ENCODE measurements at regions not wholly inside any gene's neighbourhood (a gene's known extent, or its start where the extent isn't known, plus 50 kb on each side); places are given as distances from the start of the nearest gene placed in this dataset.
A peak's percentile ranks its signal among the peaks of the same experiment; 100 is the strongest.
"Not testable (repeated sequence)": the region's sequence is repeated elsewhere in the genome, so short reads cannot be mapped to it uniquely, and the experiment has no call there.

- no peak overlapping the region for H3K4me3 Mint-ChIP-seq (ENCODE audit: unreplicated experiment)
- H3K9me3 Mint-ChIP-seq (ENCODE audit: unreplicated experiment) = no peaks in the 10 kb centered on the region
- peaks cover 6% of the 10 kb centered on the region for H3K27me3 Mint-ChIP-seq (ENCODE audit: unreplicated experiment)
- H3K36me3 Mint-ChIP-seq (ENCODE audit: low read depth, unreplicated experiment) = no peaks in the 10 kb centered on the region
- no peak for TF ChIP-seq CTCF (IDR thresholded peaks at IDR 0.05; ENCODE audit: unreplicated experiment)
- H3K27ac Mint-ChIP-seq (ENCODE audit: unreplicated experiment) = no peak overlapping the region
- no peak for DNase-seq (ENCODE audit: low spot score)
- H3K4me1 Mint-ChIP-seq (ENCODE audit: unreplicated experiment) = peaks cover 23% of the 10 kb centered on the region
Measured at GRCh38 chr6:27016689-27017088, 230.8 kb upstream of the PRSS16 start.

- H3K9me3 Mint-ChIP-seq (ENCODE audit: unreplicated experiment); H3K4me3 Mint-ChIP-seq (ENCODE audit: unreplicated experiment): not testable (repeated sequence)
- H3K4me1 Mint-ChIP-seq (ENCODE audit: unreplicated experiment) = peaks cover 19% of the 10 kb centered on the region
Measured at GRCh38 chr6:27018401-27018800, 229.1 kb upstream of the PRSS16 start.

GRCh38 chr6:27019651-27020552 is 227.6 kb upstream of the PRSS16 start:
- H3K36me3 Mint-ChIP-seq (ENCODE audit: low read depth, unreplicated experiment) = no peaks in the 10 kb centered on the region
- H3K9me3 Mint-ChIP-seq (ENCODE audit: unreplicated experiment) = no peaks in the 10 kb centered on the region
- DNase-seq (ENCODE audit: low spot score) = peak; percentile 75
- H3K4me3 Mint-ChIP-seq (ENCODE audit: unreplicated experiment) = peak overlapping the region; percentile 93
- peaks cover 6% of the 10 kb centered on the region for H3K27me3 Mint-ChIP-seq (ENCODE audit: unreplicated experiment)
- no peak for TF ChIP-seq CTCF (IDR thresholded peaks at IDR 0.05; ENCODE audit: unreplicated experiment)
- H3K27ac Mint-ChIP-seq (ENCODE audit: unreplicated experiment) = peak overlapping the region; percentile 94
- H3K4me1 Mint-ChIP-seq (ENCODE audit: unreplicated experiment) = peaks cover 20% of the 10 kb centered on the region

More at GRCh38 chr6:27018401-27018800, 229.1 kb upstream of the PRSS16 start:
- not testable (repeated sequence) for H3K27ac Mint-ChIP-seq (ENCODE audit: unreplicated experiment); DNase-seq (ENCODE audit: low spot score); H3K36me3 Mint-ChIP-seq (ENCODE audit: low read depth, unreplicated experiment); H3K27me3 Mint-ChIP-seq (ENCODE audit: unreplicated experiment)

- no peak for TF ChIP-seq CTCF (IDR thresholded peaks at IDR 0.05; ENCODE audit: unreplicated experiment)
- Mint-ChIP-seq H3K4me3 (ENCODE audit: unreplicated experiment) (peak overlapping the region; percentile 93), H3K4me1 (ENCODE audit: unreplicated experiment) (peaks cover 27% of the 10 kb centered on the region), H3K27me3 (ENCODE audit: unreplicated experiment) (peaks cover 6% of the 10 kb centered on the region), H3K9me3 (ENCODE audit: unreplicated experiment) (no peaks in the 10 kb centered on the region), H3K27ac (ENCODE audit: unreplicated experiment) (peak overlapping the region; percentile 94), H3K36me3 (ENCODE audit: low read depth, unreplicated experiment) (no peaks in the 10 kb centered on the region)
- DNase-seq (ENCODE audit: low spot score) = no peak
Measured at GRCh38 chr6:27020553-27020880, 227.0 kb upstream of the PRSS16 start.

- Mint-ChIP-seq H3K36me3 (ENCODE audit: low read depth, unreplicated experiment) (no peaks in the 10 kb centered on the region), H3K4me3 (ENCODE audit: unreplicated experiment) (no peak overlapping the region), H3K4me1 (ENCODE audit: unreplicated experiment) (peaks cover 26% of the 10 kb centered on the region), H3K9me3 (ENCODE audit: unreplicated experiment) (no peaks in the 10 kb centered on the region), H3K27ac (ENCODE audit: unreplicated experiment) (no peak overlapping the region), H3K27me3 (ENCODE audit: unreplicated experiment) (peaks cover 6% of the 10 kb centered on the region)
- DNase-seq (ENCODE audit: low spot score) = no peak
- no peak for TF ChIP-seq CTCF (IDR thresholded peaks at IDR 0.05; ENCODE audit: unreplicated experiment)
Measured at GRCh38 chr6:27023664-27024063, 223.8 kb upstream of the PRSS16 start.
